ENCODE measurements at regions not wholly inside any gene's neighbourhood (a gene's known extent, or its start where the extent isn't known, plus 50 kb on each side); places are given as distances from the start of the nearest gene placed in this dataset.

DNA sequence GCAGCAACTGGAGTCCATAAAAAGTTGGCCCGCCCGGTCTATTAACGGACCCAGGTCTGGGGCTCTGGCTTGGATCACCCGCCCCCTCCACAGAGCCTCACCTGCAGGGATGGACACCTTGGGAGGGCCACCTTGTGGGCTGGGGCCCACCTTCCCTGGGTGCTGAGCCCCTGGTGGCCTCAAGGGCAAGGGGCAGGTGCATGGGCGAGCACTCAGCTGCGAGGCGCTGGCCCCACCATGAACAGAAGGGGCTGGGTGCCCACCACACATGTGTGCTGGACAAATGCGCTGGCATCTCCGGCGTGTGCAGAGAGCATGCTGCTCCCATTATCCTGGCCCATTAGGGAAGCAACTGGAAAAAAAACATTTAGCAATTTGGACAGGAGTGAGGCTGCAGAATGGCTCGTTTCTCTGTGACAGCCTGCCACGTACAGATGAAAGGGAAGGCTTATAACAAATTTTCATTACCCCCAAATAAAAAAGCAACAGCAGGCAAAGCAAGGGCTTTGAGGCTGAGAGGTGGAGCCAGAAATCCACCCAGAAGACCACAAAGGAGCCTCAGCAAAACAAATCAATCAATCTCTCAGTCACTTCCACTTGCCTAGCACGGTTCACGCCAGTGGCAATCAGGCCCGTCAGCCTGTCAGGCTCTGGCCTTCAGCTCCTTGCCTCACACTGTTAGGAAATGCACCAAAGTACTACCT, 253.1 kb upstream of the ZNF521 start:
- intact Hi-C loops (cut with DNase I), result no loop called here
- ATAC-seq (no peak), DNase-seq (no peak)

DNA sequence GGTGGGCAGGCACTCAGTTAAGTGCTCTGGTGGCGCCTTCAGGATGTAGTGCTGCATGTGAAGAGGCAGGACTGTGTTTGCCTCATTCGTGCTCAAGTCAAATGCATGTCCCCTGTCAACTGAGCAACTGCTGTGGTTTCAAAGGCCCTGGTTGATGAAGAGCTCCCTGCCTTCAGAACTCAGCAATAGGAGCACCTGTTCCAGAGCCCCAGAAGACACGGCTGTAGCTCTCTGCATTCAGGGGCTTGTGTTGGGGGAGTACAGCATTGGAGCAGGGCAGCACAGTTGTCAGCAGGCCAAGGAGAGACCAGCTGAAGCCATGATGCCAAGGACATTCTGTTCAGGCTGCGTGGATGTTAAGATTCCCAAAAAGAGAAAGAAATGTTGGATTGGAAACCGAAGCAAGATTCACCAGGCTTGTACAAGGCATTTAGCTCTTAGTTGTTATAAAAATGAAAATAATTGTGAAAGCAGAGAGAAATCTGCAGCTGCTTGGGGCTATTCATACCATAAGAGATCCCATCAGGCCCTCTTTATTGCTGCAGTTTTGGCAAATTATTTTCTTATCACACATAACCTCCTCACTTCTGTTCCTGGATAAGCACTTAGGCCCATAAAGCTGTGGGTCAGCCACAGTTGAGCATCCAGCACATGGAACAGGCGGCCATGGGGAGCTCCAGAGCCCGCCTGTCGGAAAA, 252.4 kb upstream of the ZNF521 start:
- intact Hi-C loops (cut with DNase I), result no loop called here
- ATAC-seq (no peak), DNase-seq (no peak)

DNA sequence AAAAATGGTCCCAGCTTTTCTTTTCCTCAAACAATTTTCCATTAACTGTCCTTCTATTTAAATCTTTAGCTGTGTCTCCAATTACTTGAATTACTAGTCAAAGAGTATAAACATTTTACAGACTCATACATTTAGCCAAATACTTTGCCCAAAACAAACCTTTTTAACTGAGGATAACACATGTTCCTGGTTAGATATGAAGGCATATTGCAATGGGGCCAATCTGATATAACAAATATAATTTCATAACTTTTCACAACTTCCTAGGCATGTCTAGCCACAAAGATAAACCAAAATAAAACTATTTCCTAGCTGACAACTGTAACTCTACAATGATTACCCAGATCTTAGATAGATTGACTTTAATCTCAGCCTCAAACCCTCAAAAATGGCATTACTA, 247.5 kb upstream of the ZNF521 start:
- intact Hi-C loops (cut with DNase I), result no loop called here
- ATAC-seq (no peak), DNase-seq (no peak)

DNA sequence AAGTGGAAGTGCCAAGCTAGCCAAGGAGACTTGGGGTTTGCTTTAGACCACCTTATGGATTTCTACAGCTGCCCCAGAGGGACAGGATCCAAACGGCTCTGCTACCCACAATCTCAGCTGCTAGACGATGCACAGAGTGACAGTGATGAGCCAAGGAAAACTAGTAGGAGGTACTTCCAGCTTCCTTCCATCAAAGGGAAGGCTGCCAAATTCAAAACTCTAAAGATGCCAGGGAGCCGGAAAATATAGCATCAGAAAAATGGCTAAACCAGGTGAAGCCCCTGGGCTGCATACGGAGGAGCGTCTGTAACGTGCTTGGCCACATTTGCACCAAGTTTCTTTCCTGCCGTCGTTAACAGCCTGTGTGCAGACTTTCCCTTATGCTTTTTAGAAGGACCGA, 245.5 kb upstream of the ZNF521 start:
- no peak for ATAC-seq
- no peak for DNase-seq
- intact Hi-C loops (cut with DNase I), result no loop called here

DNA sequence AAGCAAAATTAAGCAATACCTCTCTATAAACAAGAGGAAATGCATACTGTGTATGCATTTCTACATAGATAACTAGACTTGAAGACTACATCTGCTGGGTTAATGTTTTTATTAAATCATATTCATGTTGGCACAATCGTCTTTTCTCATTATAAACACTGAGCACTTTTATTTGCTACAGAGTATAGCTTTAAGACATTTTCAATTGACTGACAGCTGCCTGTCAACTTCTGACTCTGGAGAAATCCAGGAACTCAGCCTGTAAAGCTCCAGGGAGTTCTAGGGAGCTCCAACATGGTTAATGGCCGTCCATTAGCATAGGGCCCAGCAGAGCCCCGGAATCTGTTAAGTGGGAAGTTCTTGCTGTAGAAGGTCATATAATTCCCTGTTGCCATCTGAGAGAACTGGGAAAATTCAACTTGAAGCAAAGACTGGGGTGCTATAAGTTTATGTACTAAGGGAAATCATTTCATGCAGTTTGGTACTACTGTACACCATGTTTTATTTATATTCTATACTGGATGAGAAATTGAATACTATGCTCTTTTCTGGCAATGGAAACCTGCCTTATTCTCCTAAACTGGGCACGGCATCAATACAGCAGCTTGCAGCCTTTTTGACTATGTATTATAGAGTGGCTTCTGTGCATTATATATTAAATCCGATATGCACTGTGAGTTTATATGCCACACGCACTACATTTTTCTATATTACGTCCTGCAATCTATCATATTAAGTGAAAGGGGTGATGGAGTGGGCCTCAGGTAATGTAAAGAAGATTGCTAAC, 243.5 kb upstream of the ZNF521 start:
- DNase-seq, result no peak
- intact Hi-C loops (cut with DNase I), result no loop called here
- no peak for ATAC-seq

DNA sequence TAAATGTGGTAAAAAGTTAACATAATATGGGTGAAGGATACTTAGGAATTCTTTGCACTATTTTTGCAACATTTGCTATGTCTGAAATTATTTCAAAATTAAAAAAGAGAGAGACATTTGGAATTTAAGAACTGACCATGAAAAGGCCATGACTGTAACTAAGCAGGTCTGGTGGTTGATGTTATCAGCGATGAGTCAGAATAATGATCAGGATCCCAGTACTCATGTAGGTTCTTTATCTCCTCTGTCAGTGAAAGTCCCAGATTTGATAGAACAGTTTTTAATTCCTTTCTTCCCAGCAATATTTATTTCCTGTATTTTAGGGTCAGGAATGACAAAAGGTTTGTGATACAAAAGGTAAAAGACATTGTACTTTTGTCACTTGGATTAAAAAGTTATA, 242.4 kb upstream of the ZNF521 start:
- intact Hi-C loops (cut with DNase I), result loop anchor here in 1 of 2 donors (5.0 kb wide), 1 partner anchor 33 kb away; no protein-coding TSS in a partner anchor
- DNase-seq (no peak), ATAC-seq (no peak)

DNA sequence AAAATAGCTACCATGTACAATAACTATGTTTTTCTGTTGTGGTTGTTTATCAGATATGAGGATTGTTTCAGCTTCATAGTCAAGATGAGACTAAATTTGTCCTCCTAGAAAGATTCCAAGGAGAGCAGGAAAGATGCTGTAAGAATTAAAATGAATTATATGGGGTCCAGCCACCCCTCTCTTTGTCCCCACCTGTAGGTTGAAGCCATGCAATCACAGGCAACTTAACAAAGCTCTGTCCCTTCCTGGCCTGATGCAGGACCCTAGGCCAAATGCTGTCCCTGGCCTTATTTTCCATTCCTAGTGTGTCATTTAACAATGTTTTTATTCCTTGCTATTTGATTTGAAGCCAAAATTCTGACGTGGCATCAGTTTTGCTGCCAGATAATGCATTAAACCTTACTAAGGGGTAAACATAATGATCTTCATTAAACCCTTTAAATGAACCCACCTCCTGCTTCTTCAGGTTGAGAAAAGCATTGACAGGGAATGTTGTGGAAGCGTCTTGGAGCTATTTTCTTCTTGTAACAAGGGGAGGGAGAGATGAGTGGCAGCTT, 240.9 kb upstream of the ZNF521 start:
- intact Hi-C loops (cut with DNase I), result loop anchor here in 1 of 2 donors (5.0 kb wide), 1 partner anchor 34 kb away; no protein-coding TSS in a partner anchor
- ATAC-seq (no peak), DNase-seq (no peak)

DNA sequence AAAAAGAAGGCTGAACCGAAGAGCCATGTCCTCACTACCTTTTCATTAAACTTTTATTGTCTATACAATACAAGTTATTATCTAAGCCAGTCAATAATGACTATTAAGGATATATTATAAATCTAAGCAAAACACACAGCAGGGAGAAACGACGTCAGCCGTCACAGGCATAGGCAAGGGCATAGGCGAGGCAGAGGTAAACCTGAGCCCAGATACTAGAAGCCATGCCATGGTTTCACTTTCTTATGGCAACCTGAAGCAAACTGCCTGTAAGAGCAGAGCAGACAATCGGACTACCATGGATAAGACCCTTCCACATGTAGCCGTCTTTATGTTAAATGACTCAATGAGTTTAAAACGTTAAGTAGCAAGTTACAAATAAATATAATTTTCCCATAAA, 238.5 kb upstream of the ZNF521 start:
- intact Hi-C loops (cut with DNase I), result loop anchor here in 1 of 2 donors (5.0 kb wide), 1 partner anchor 37 kb away; no protein-coding TSS in a partner anchor
- no peak for ATAC-seq

DNA sequence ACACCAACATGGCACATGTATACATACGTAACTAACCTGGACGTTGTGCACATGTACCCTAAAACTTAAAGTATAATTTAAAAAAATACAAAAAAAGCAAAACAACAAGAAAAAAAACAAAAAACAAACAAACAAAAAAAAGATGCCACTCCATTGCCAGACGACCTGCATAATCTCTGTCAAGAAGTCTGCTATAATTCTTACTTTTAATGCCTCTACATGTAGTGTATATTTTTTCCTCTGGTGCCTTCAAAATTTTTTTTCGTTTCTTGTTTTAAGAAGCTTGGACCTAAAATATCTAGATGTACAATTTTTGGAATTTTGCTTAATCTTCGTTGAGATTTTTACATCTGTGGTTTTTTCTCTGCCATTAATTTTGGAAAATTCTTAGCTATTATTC, 235.6 kb upstream of the ZNF521 start:
- ATAC-seq (no peak), DNase-seq (no peak)
- intact Hi-C loops (cut with DNase I), result no loop called here

More for the DNA sequence above, 238.5 kb upstream of the ZNF521 start:
- DNase-seq, result no peak

DNA sequence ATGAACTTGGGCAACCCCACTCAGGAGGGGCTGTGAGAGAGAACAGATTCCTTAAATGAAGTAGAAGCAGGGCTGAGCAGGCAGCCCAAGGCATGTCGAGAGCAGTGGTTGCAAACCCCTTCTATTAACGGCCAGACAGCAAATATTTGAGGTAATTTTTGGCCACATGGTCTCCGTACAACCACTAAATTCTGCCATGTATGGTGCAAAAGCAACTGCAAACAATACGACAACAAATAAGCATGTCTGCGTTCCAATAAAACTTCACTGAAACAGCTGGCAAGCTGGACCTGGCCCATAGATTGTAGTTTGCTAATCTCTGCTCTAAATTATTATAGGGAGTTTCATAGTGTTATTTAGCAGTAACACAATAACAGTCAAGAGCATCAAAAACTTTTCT, 217.0 kb upstream of the ZNF521 start:
- DNase-seq (no peak), ATAC-seq (no peak)
- intact Hi-C loops (cut with DNase I), result no loop called here

DNA sequence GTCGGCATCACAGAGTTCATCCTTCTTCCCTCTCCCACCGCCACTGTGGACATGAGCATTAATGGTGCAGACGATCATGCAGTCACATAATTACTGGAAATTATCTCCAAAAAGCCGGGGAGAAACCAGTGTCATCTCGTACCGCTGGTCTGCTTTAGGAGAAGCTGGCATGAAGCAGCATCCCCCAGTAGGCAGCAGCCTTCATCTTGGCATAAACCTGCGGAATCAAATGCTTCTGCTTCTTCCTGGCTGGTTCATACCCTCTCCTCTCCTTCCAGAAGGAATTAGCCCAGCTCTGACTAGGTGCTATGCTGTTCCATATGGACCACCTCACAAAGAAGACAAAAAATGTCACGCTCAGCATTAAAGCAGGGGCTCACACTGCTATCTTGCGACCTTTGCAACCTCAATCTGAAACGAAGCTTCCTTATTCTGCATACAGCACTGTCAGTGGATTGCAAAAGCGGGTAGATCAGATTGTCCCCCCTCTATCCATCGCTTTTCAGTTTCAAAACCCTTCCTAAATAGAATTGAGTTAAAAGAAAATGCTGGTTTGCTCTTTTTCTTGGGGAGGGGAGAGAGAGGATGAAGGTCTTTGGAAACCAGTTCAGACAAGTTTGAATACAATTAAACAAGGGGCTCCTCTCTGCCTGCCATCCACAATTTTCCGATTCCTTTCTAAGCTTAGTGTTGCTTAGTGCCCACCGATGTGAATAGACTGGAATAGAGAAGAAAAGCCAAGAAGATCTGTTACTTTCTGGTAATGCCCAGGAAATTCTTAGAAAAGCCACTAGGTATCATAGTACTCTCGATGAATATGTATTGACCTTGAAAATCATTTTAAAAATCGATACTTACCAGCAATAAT, 212.1 kb upstream of the ZNF521 start:
- intact Hi-C loops (cut with DNase I), result no loop called here
- ATAC-seq (no peak), DNase-seq (no peak)

DNA sequence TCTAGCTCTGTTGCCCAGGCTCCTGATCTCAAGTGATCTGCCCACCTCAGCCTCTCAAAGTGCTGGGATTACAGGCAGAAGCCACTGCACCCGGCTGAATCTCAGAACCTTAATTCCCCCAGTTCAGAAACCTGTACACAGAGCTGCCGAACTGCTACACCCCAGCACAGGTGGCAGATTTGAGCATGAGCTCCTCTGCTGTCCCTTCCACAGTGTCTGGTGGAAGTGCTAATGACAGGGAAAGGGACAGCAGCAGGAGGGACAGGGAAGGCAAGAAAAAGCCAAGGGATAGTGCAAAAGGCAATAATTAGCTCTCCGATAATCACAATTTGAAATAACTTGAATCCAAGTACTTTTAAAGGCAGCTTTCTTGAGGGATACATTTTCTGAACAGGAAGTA, 211.4 kb upstream of the ZNF521 start:
- no peak for ATAC-seq
- intact Hi-C loops (cut with DNase I), result no loop called here
- DNase-seq, result no peak

DNA sequence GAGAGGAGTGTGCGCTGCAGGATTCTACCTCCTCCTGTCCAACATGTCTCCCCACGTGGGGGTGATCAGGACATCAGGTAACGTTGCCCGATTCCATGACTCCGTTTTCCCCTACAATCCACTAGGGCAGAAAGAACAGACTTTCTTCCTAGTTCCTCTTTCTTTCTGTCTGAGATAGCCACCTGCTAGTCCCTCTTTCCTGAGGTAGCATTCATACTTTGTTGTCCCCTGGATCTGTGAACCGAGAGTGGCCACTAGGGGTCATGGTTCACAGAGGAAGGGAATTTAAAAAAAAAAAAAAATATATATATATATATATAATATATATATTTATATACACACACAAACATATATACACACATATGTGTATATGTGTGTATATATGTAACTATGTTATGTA, 210.0 kb upstream of the ZNF521 start:
- ATAC-seq, result no peak

DNA sequence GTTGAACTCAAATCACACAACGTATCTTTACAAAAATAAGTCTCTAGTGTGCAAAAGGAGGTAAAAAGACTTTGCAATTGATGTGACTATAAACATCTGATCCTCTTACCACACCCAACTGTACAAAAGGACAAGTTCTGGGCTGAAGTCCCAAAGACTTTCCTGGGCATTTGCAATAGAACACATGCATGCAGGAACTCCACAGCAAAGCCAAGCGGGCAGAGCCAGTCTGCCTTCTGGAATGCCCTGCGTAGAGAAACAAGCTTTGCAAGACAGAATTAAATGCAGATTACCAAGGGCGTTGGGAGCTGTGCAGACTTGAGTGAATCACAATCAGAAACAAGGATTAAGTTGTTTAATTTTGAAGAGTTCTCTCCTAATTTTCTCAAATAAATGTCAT, 208.4 kb upstream of the ZNF521 start:
- peak in 1 of 2 donors; percentile 70 for ATAC-seq
- DNase-seq, result no peak

More for the DNA sequence above, 210.0 kb upstream of the ZNF521 start:
- intact Hi-C loops (cut with DNase I), result no loop called here
- DNase-seq, result no peak

DNA sequence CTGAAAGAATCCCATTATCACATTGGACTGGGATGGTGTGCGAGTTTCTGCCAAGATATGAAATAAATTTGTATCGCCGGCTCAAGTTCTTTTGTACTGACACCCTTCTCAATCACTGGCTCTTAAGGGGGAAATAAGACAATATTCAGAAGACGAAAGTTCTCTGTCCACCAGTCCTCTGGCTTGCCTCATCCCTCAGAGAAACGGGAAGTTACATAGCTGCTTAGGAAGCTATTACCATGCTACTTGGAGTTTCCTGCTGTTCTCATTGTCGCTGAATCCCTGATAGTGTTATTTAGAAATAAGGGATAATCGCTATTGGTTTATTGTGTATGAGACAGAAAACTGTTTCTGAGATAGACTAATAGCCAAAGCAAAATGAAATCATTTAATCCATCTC, 205.0 kb upstream of the ZNF521 start:
- intact Hi-C loops (cut with DNase I), result no loop called here
- DNase-seq (no peak), ATAC-seq (peak in 1 of 2 donors; percentile 41)

More for the DNA sequence above, 208.4 kb upstream of the ZNF521 start:
- intact Hi-C loops (cut with DNase I), result no loop called here

DNA sequence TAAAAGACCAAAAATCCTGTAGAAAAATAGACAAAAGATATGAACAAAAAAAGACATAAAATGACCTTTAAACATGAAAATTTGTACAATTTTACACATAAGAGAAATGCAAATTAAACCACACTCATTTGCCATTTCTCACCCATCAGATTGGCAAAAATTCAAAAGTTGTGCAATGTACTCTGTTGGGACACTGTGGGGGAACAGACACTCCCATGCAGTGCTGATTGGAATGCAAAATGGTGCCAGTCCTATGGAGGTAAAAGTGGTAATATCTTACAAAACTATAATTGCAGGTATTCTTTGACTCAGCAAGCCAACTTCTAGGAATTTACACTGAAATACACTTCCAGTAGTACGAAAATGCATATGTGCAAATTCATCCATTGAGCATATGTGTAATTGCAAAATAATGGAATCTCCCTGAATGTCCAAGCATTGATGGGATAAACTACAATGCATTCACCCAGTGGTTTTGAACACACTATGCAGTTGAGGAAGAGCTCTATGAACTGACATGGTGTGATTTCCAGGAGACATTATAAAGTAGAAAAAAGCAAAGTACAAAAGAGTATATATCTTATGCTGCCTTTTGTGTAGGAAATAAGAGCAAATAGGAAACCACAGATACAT, 201.8 kb upstream of the ZNF521 start:
- DNase-seq (no peak), ATAC-seq (no peak)
- intact Hi-C loops (cut with DNase I), result no loop called here

DNA sequence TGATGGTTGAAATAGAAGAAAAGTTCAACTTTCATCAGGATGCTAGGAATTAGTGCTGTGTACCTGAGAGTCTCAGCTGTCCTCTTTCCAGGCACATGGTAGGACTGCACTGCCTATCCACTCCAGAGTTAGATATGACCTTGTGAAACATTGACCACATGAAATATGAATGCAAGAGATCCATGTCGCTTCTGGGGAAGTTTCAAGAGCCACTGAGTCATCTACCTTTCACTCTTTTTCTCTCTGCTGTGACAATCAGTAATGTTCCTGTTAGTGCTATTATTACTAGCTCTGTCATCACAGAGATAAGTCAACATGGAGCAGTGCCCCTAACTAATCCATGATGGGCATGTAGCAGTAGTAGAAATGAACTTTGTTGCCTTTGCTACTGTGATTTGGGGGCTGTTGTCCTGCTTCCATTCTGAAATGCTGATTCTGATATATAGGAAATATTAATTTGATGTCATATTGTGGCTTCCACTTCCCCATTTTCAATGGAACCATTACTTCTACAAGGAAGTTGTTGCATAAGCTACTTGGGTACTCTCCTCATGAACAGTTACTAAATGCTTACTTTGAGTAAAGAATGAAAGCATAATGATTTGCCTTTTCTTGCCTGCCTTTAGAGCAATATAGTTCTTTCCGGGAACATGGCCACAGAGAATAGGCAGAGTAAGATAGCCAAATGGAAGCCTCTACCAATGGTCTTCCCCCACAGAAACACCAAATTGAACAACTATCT, 192.8 kb upstream of the ZNF521 start:
- DNase-seq (no peak), ATAC-seq (no peak)
- intact Hi-C loops (cut with DNase I), result no loop called here

Data from left cardiac atrium (tissue), 4 donors.